IPS-11a (cell line): ENCODE measurements at regions not wholly inside any gene's neighbourhood (a gene's known extent, or its start where the extent isn't known, plus 50 kb on each side); places are given as distances from the start of the nearest gene placed in this dataset.

Experiments used
- H3K4me3 ChIP-seq: one replicate; pipeline ENCODE4 v1.5.1; 2013; ENCODE audit warnings: low read depth, low read length, control low read depth

- peak overlapping the region; percentile 53 for H3K4me3 ChIP-seq
Observed at GRCh38 chr13:51170128-51170497, 52.1 kb upstream of the FAM124A start.

- peak overlapping the region; percentile 53 for H3K4me3 ChIP-seq
Observed at GRCh38 chr13:51169303-51170127, 52.7 kb upstream of the FAM124A start.

DNA sequence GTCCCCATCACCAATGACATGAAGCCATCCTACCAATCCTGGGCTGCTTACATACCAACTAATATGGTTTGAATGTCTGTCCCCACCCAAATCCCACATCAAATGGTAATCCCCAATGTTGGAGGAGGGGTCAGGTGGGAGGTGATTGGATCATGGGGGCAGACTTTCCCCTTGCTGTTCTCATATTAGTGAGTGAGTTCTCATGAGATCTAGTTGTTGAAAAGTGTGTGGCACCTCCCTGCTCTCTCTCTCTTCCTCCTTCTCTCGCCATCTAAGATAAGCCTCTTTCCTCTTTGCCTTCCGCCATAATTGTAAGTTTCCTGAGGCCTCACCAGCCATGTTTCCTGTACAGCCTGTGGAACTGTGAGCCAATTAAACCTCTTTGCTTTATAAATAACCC is 53.6 kb upstream of the FAM124A start:
- no peak overlapping the region for H3K4me3 ChIP-seq

- H3K4me3 ChIP-seq, result no peak overlapping the region
Observed at GRCh38 chr13:51167393-51168191, 54.6 kb upstream of the FAM124A start.

- no peak overlapping the region for H3K4me3 ChIP-seq
Observed at GRCh38 chr13:51162701-51163100, 51.6 kb upstream of the C13orf42 start.
